Smooth muscle cell (in vitro differentiated cells): ENCODE measurements at regions not wholly inside any gene's neighbourhood (a gene's known extent, or its start where the extent isn't known, plus 50 kb on each side); places are given as distances from the start of the nearest gene placed in this dataset.

Experiments used
- DNase-seq: peaks from one replicate; lab custom pipeline; 2025; ENCODE audit not compliant: unreplicated experiment; lab: John Stamatoyannopoulos, UW
- H2AFZ ChIP-seq: fragments of 200-600 bp; sonication (generic); 2 replicates; pipeline ENCODE4 v1.6.0; 2016; ENCODE audit warnings: antibody characterized with exemption, low read depth, mild to moderate bottlenecking
- H3F3A ChIP-seq: fragments of 200-600 bp; sonication (generic); 2 replicates; pipeline ENCODE4 v1.6.0; 2017; ENCODE audit warnings: antibody characterized with exemption, low read depth
- H3K27ac ChIP-seq: fragments of 200-600 bp; sonication (generic); 2 replicates; pipeline ENCODE4 v1.5.1; 2016; ENCODE audit warnings: low read depth, mild to moderate bottlenecking
- H3K27me3 ChIP-seq: fragments of 200-600 bp; sonication (generic); 2 replicates; pipeline ENCODE4 v1.6.1; 2016; ENCODE audit warnings: low read depth, mild to moderate bottlenecking
- H3K36me3 ChIP-seq: fragments of 200-600 bp; sonication (generic); 2 replicates; pipeline ENCODE4 v1.5.1; 2016; ENCODE audit warnings: low read depth
- H3K4me1 ChIP-seq: fragments of 200-600 bp; sonication (generic); 2 replicates; pipeline ENCODE4 v1.5.1; 2016; ENCODE audit warnings: low read depth
- H3K4me2 ChIP-seq: fragments of 200-600 bp; sonication (generic); 2 replicates; pipeline ENCODE4 v1.6.0; 2016; ENCODE audit warnings: mild to moderate bottlenecking
- H3K4me3 ChIP-seq: fragments of 200-600 bp; sonication (generic); 2 replicates; pipeline ENCODE4 v1.5.1; 2016; ENCODE audit warnings: mild to moderate bottlenecking
- H3K79me2 ChIP-seq: fragments of 200-600 bp; sonication (generic); 2 replicates; pipeline ENCODE4 v1.6.0; 2016; ENCODE audit warnings: low read depth, mild to moderate bottlenecking
- H3K9ac ChIP-seq: fragments of 200-600 bp; sonication (generic); 2 replicates; pipeline ENCODE4 v1.6.0; 2016; ENCODE audit warnings: low read depth
- H3K9me3 ChIP-seq: fragments of 200-600 bp; sonication (generic); replicated peaks from 2 replicates; pipeline ENCODE4 v1.5.1; 2016; ENCODE audit warnings: low read depth
- H4K20me1 ChIP-seq: fragments of 200-600 bp; sonication (generic); 2 replicates; pipeline ENCODE4 v1.6.0; 2016; ENCODE audit warnings: low read depth
- CTCF ChIP-seq: fragments of 200-600 bp; sonication (generic); IDR thresholded peaks from 2 replicates; pipeline ENCODE4 v1.5.1; 2017; ENCODE audit warnings: borderline replicate concordance, mild to moderate bottlenecking, antibody characterized with exemption; ENCODE audit not compliant: insufficient read depth, poor library complexity, severe bottlenecking
- WGBS: methylation state at CpG from one replicate; pipeline ENCODE4 v1.1.7; 2016; ENCODE audit warnings: low lambda C conversion rate; 5-methylcytosine and 5-hydroxymethylcytosine counted together

DNA sequence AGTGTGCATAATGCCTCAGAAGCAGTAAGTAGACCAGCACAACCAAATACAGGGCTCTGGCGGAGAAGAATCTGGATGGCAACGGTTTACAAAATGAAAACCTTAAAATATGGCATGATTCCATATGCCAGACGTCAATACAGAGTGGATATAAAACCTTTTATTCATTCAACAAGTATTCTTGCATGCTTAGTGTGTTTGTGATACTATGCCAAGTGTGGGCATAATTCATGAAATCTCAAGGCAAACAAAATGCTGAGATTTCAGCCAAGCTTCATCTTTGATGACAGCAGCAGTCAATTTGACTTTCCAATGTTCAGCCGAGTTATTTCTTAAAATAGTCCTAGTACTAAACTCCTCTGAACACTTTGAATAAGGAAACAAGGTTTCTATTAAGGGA, 119.4 kb downstream of the CD24 start:
- DNase-seq = no peak
- peaks cover 7% of the 10 kb centered on the region for H3F3A ChIP-seq
- no peak overlapping the region for H2AFZ ChIP-seq
- H3K9me3 ChIP-seq = no peaks in the 10 kb centered on the region
- no peaks in the 10 kb centered on the region for H4K20me1 ChIP-seq
- H3K4me2 ChIP-seq = no peak overlapping the region
- H3K4me3 ChIP-seq = no peak overlapping the region
- no peaks in the 10 kb centered on the region for H3K36me3 ChIP-seq
- WGBS = 96% methylated on average over 4 of the region's 4 CpGs
- no peaks in the 10 kb centered on the region for H3K79me2 ChIP-seq
- no peak overlapping the region for H3K9ac ChIP-seq
- H3K27me3 ChIP-seq = no peaks in the 10 kb centered on the region
- H3K4me1 ChIP-seq = no peaks in the 10 kb centered on the region
- no peak for TF ChIP-seq CTCF
- no peak overlapping the region for H3K27ac ChIP-seq

- H3K27ac ChIP-seq = no peak overlapping the region
- TF ChIP-seq CTCF = no peak
- H3K79me2 ChIP-seq = no peaks in the 10 kb centered on the region
- no peaks in the 10 kb centered on the region for H3K4me1 ChIP-seq
- H3K9me3 ChIP-seq = no peaks in the 10 kb centered on the region
- H3K4me3 ChIP-seq = no peak overlapping the region
- DNase-seq = no peak
- no peaks in the 10 kb centered on the region for H3K27me3 ChIP-seq
- WGBS = 67% methylated on average over 6 of the region's 6 CpGs
- H3K4me2 ChIP-seq = no peak overlapping the region
- H4K20me1 ChIP-seq = no peaks in the 10 kb centered on the region
- no peak overlapping the region for H3K9ac ChIP-seq
- H3K36me3 ChIP-seq = no peaks in the 10 kb centered on the region
- no peak overlapping the region for H2AFZ ChIP-seq
- H3F3A ChIP-seq = no peaks in the 10 kb centered on the region
Measured at GRCh38 chr6:106849676-106850332, 124.7 kb downstream of the CD24 start.

- Histone ChIP-seq H3K9me3 (no peaks in the 10 kb centered on the region), H3F3A (no peaks in the 10 kb centered on the region), H4K20me1 (no peaks in the 10 kb centered on the region), H3K36me3 (no peaks in the 10 kb centered on the region), H3K27ac (no peak overlapping the region), H3K4me2 (no peak overlapping the region), H2AFZ (no peak overlapping the region), H3K9ac (no peak overlapping the region), H3K4me1 (no peaks in the 10 kb centered on the region), H3K4me3 (no peak overlapping the region), H3K27me3 (no peaks in the 10 kb centered on the region), H3K79me2 (no peaks in the 10 kb centered on the region)
- DNase-seq = no peak
- WGBS = 93% methylated on average over 3 of the region's 3 CpGs
- no peak for TF ChIP-seq CTCF
Measured at GRCh38 chr6:106849120-106849519, 125.4 kb downstream of the CD24 start.

- Histone ChIP-seq H3K4me1 (no peaks in the 10 kb centered on the region), H3K4me3 (no peak overlapping the region), H3F3A (no peaks in the 10 kb centered on the region), H3K9ac (no peak overlapping the region), H3K4me2 (no peak overlapping the region), H4K20me1 (no peaks in the 10 kb centered on the region), H2AFZ (no peak overlapping the region), H3K79me2 (no peaks in the 10 kb centered on the region), H3K9me3 (no peaks in the 10 kb centered on the region), H3K27me3 (no peaks in the 10 kb centered on the region), H3K36me3 (no peaks in the 10 kb centered on the region), H3K27ac (no peak overlapping the region)
- TF ChIP-seq CTCF = no peak
- no peak for DNase-seq
- 88% methylated on average over 6 of the region's 6 CpGs for WGBS
Measured at GRCh38 chr6:106847116-106847515, 127.4 kb downstream of the CD24 start.
